ENCODE measurements at regions not wholly inside any gene's neighbourhood (a gene's known extent, or its start where the extent isn't known, plus 50 kb on each side); places are given as distances from the start of the nearest gene placed in this dataset.

GRCh38 chr2:41417511-41417910, 630.3 kb upstream of the PKDCC start:
- no peak for DNase-seq

GRCh38 chr2:41420219-41420618, 627.6 kb upstream of the PKDCC start:
- DNase-seq = no peak

- DNase-seq = no peak
Observed at GRCh38 chr2:41420872-41421271, 626.9 kb upstream of the PKDCC start.

- DNase-seq = peak; percentile 60
Observed at GRCh38 chr2:41431756-41432155, 616.1 kb upstream of the PKDCC start.

GRCh38 chr2:41432459-41432858, 615.4 kb upstream of the PKDCC start:
- no peak for DNase-seq

- DNase-seq = no peak
Observed at GRCh38 chr2:41434991-41435390, 612.8 kb upstream of the PKDCC start.

- no peak for DNase-seq
Observed at GRCh38 chr2:41441958-41442357, 605.9 kb upstream of the PKDCC start.

GRCh38 chr2:41445865-41446264, 602.0 kb upstream of the PKDCC start:
- no peak for DNase-seq

- no peak for DNase-seq
Observed at GRCh38 chr2:41446266-41446665, 601.6 kb upstream of the PKDCC start.

- DNase-seq = no peak
Observed at GRCh38 chr2:41448221-41448620, 599.6 kb upstream of the PKDCC start.

- DNase-seq = no peak
Observed at GRCh38 chr2:41457026-41457425, 590.8 kb upstream of the PKDCC start.

GRCh38 chr2:41460661-41461060, 587.2 kb upstream of the PKDCC start:
- no peak for DNase-seq

- DNase-seq = no peak
Observed at GRCh38 chr2:41464395-41464794, 583.4 kb upstream of the PKDCC start.

GRCh38 chr2:41475959-41476358, 571.9 kb upstream of the PKDCC start:
- DNase-seq = no peak

GRCh38 chr2:41482659-41483058, 565.2 kb upstream of the PKDCC start:
- DNase-seq = no peak

GRCh38 chr2:41483226-41483625, 564.6 kb upstream of the PKDCC start:
- DNase-seq = no peak

- DNase-seq = no peak
Observed at GRCh38 chr2:41483982-41484857, 563.6 kb upstream of the PKDCC start.

- DNase-seq = no peak
Observed at GRCh38 chr2:41484858-41485234, 563.0 kb upstream of the PKDCC start.

GRCh38 chr2:41486948-41487347, 560.9 kb upstream of the PKDCC start:
- no peak for DNase-seq

GRCh38 chr2:41488888-41489287, 558.9 kb upstream of the PKDCC start:
- DNase-seq = no peak

- DNase-seq = no peak
Observed at GRCh38 chr2:41489638-41490037, 558.2 kb upstream of the PKDCC start.

GRCh38 chr2:41495050-41495449, 552.8 kb upstream of the PKDCC start:
- DNase-seq = no peak

- no peak for DNase-seq
Observed at GRCh38 chr2:41496908-41497307, 550.9 kb upstream of the PKDCC start.

- DNase-seq = no peak
Observed at GRCh38 chr2:41498781-41499180, 549.0 kb upstream of the PKDCC start.

- no peak for DNase-seq
Observed at GRCh38 chr2:41500895-41501294, 546.9 kb upstream of the PKDCC start.
